ENCODE measurements at regions not wholly inside any gene's neighbourhood (a gene's known extent, or its start where the extent isn't known, plus 50 kb on each side); places are given as distances from the start of the nearest gene placed in this dataset.
A peak's percentile ranks its signal among the peaks of the same experiment; 100 is the strongest.

- no peak for TF ChIP-seq ZFY (CRISPR knock-in tag; IDR thresholded peaks at IDR 0.05)
- H3K9ac ChIP-seq (ENCODE audit: insufficient read depth, low read depth, low read length), result no peak overlapping the region
- peaks cover 0 to 2% of the 10 kb centered on the region in 2 experiments; a peak in 2 of 5 replicates for H3K27me3 ChIP-seq (ENCODE audit: control insufficient read depth in 1 of 2, insufficient read depth in 2 of 2, low read length in 2 of 2)
- no peak overlapping the region for H3K27ac ChIP-seq (ENCODE audit: extremely low read length, insufficient read depth, low read length)
- ATAC-seq (no peak), FAIRE-seq (no peak), DNase-seq (ENCODE audit: low spot score) (peak; percentile 15)
- no peaks in the 10 kb centered on the region for H3K4me1 ChIP-seq (ENCODE audit: insufficient read depth, low read length)
- POLR2A ChIA-PET, result no interaction called here
- no peak overlapping the region for H3K4me2 ChIP-seq (ENCODE audit: low read depth, low read length)
- no peaks in the 10 kb centered on the region for H3K9me3 ChIP-seq (ENCODE audit: low read length)
- intact Hi-C loops (cut with micrococcal nuclease; ENCODE audit: unreplicated experiment) (no loop called here), in situ Hi-C loops (cut with HindIII; ENCODE audit: extremely low pct_ligation_motif_present, low pct_unique_long_range_greater_than_20kb) (no loop called here)
- no peaks in the 10 kb centered on the region for H3K79me2 ChIP-seq (ENCODE audit: insufficient read depth, low read length)
- no peaks in the 10 kb centered on the region for H3K36me3 ChIP-seq (replicated peaks in 1 of 2; ENCODE audit: control insufficient read depth in 1 of 2, insufficient read depth in 2 of 2, low read length in 2 of 2)
- CTCF ChIA-PET (ENCODE audit: low intra/inter-chr PET ratio, low total read pairs), result no interaction called here
- no peak overlapping the region for H2AFZ ChIP-seq (ENCODE audit: low read length)
- H4K20me1 ChIP-seq (ENCODE audit: insufficient read depth, low read length), result no peaks in the 10 kb centered on the region
- H3K4me3 ChIP-seq (replicated peaks in 1 of 3; ENCODE audit: insufficient read depth in 1 of 3, low read depth in 2 of 3, low read length in 3 of 3), result no peak overlapping the region
- BruUV-seq (replicated peaks), result no TSS peak
- 0% methylated on average over 1 of the region's 1 CpG for WGBS (ENCODE audit: low lambda C conversion rate)
These were observed 680.9 kb downstream of the TMEM121 start for GRCh38 chr14:106207316-106207715.

GRCh38 chr14:106208794-106209193 lies 682.4 kb downstream of the TMEM121 start:
- in situ Hi-C loops (cut with HindIII; ENCODE audit: extremely low pct_ligation_motif_present, low pct_unique_long_range_greater_than_20kb), result no loop called here
- ChIA-PET CTCF (ENCODE audit: low intra/inter-chr PET ratio, low total read pairs) (no interaction called here), POLR2A (no interaction called here)
- Histone ChIP-seq H3K4me2 (ENCODE audit: low read depth, low read length) (no peak overlapping the region), H3K4me1 (ENCODE audit: insufficient read depth, low read length) (no peaks in the 10 kb centered on the region), H3K9ac (ENCODE audit: insufficient read depth, low read depth, low read length) (no peak overlapping the region), H3K36me3 (replicated peaks in 1 of 2; ENCODE audit: control insufficient read depth in 1 of 2, insufficient read depth in 2 of 2, low read length in 2 of 2) (no peaks in the 10 kb centered on the region), H2AFZ (ENCODE audit: low read length) (no peak overlapping the region), H4K20me1 (ENCODE audit: insufficient read depth, low read length) (no peaks in the 10 kb centered on the region), H3K9me3 (ENCODE audit: low read length) (no peaks in the 10 kb centered on the region), H3K27ac (ENCODE audit: extremely low read length, insufficient read depth, low read length) (no peak overlapping the region), H3K4me3 (replicated peaks in 1 of 3; ENCODE audit: insufficient read depth in 1 of 3, low read depth in 2 of 3, low read length in 3 of 3) (no peak overlapping the region), H3K27me3 (ENCODE audit: control insufficient read depth in 1 of 2, insufficient read depth in 2 of 2, low read length in 2 of 2) (peaks cover 0 to 2% of the 10 kb centered on the region in 2 experiments; a peak in 2 of 5 replicates), H3K79me2 (ENCODE audit: insufficient read depth, low read length) (no peaks in the 10 kb centered on the region)
- no peak for DNase-seq (ENCODE audit: low spot score)
- ATAC-seq, result no peak
- intact Hi-C loops (cut with micrococcal nuclease; ENCODE audit: unreplicated experiment), result no loop called here
- 3% methylated on average over 2 of the region's 2 CpGs for WGBS (ENCODE audit: low lambda C conversion rate)
- no TSS peak for BruUV-seq (replicated peaks)
- FAIRE-seq, result no peak
- TF ChIP-seq PRDM15 (CRISPR knock-in tag; IDR thresholded peaks at IDR 0.05), result no peak
- TF ChIP-seq SNRNP70 (IDR thresholded peaks at IDR 0.05; ENCODE audit: low read depth, low read length), result no peak
- TF ChIP-seq ZNF850 (CRISPR knock-in tag; conservative IDR thresholded peaks at IDR 0.05), result no peak
- TF ChIP-seq ZNF670 (CRISPR knock-in tag; IDR thresholded peaks at IDR 0.05; ENCODE audit: borderline replicate concordance), result no peak
- no peak for TF ChIP-seq ZNF224 (CRISPR knock-in tag; IDR thresholded peaks at IDR 0.05)
- TF ChIP-seq ZC3H13 (CRISPR knock-in tag; IDR thresholded peaks at IDR 0.05), result no peak
- TF ChIP-seq MLXIP (CRISPR knock-in tag; IDR thresholded peaks at IDR 0.05; ENCODE audit: borderline replicate concordance), result no peak
- no peak for TF ChIP-seq ZNF275 (CRISPR knock-in tag; IDR thresholded peaks at IDR 0.05; ENCODE audit: borderline replicate concordance)
- TF ChIP-seq PITX1 (CRISPR knock-in tag; IDR thresholded peaks at IDR 0.05), result no peak
- no peak for TF ChIP-seq ZNF552 (CRISPR knock-in tag; IDR thresholded peaks at IDR 0.05; ENCODE audit: borderline replicate concordance)

All from HepG2 (cell line).